ENCODE measurements at regions not wholly inside any gene's neighbourhood (a gene's known extent, or its start where the extent isn't known, plus 50 kb on each side); places are given as distances from the start of the nearest gene placed in this dataset.

GRCh38 chrX:13940671-13941070 is 89.0 kb downstream of the GEMIN8 start:
- TF ChIP-seq GABPA (IDR thresholded peaks at IDR 0.05; ENCODE audit: low read depth) (no peak), POLR2AphosphoS5 (IDR thresholded peaks at IDR 0.05; ENCODE audit: low read depth) (no peak), SPI1 (IDR thresholded peaks at IDR 0.05; ENCODE audit: borderline replicate concordance, low read depth) (no peak)
- TF ChIP-seq, protein P1, sequence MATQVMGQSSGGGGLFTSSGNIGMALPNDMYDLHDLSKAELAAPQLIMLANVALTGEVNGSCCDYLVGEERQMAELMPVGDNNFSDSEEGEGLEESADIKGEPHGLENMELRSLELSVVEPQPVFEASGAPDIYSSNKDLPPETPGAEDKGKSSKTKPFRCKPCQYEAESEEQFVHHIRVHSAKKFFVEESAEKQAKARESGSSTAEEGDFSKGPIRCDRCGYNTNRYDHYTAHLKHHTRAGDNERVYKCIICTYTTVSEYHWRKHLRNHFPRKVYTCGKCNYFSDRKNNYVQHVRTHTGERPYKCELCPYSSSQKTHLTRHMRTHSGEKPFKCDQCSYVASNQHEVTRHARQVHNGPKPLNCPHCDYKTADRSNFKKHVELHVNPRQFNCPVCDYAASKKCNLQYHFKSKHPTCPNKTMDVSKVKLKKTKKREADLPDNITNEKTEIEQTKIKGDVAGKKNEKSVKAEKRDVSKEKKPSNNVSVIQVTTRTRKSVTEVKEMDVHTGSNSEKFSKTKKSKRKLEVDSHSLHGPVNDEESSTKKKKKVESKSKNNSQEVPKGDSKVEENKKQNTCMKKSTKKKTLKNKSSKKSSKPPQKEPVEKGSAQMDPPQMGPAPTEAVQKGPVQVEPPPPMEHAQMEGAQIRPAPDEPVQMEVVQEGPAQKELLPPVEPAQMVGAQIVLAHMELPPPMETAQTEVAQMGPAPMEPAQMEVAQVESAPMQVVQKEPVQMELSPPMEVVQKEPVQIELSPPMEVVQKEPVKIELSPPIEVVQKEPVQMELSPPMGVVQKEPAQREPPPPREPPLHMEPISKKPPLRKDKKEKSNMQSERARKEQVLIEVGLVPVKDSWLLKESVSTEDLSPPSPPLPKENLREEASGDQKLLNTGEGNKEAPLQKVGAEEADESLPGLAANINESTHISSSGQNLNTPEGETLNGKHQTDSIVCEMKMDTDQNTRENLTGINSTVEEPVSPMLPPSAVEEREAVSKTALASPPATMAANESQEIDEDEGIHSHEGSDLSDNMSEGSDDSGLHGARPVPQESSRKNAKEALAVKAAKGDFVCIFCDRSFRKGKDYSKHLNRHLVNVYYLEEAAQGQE (IDR thresholded peaks at IDR 0.05; ENCODE audit: insufficient replicate concordance, low read depth), result no peak
- TF ChIP-seq, protein P2, sequence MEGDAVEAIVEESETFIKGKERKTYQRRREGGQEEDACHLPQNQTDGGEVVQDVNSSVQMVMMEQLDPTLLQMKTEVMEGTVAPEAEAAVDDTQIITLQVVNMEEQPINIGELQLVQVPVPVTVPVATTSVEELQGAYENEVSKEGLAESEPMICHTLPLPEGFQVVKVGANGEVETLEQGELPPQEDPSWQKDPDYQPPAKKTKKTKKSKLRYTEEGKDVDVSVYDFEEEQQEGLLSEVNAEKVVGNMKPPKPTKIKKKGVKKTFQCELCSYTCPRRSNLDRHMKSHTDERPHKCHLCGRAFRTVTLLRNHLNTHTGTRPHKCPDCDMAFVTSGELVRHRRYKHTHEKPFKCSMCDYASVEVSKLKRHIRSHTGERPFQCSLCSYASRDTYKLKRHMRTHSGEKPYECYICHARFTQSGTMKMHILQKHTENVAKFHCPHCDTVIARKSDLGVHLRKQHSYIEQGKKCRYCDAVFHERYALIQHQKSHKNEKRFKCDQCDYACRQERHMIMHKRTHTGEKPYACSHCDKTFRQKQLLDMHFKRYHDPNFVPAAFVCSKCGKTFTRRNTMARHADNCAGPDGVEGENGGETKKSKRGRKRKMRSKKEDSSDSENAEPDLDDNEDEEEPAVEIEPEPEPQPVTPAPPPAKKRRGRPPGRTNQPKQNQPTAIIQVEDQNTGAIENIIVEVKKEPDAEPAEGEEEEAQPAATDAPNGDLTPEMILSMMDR (IDR thresholded peaks at IDR 0.05; ENCODE audit: insufficient read depth, low read length), result no peak
- no peak overlapping the region for H3K4me3 ChIP-seq (replicated peaks; ENCODE audit: insufficient read depth, low read length)
- H3K27ac ChIP-seq (replicated peaks), result no peak overlapping the region
- DNase-seq (ENCODE audit: low read depth in 1 of 2, low spot score in 1 of 2), result no peak
- peaks cover 36% of the 10 kb centered on the region for H3K27me3 ChIP-seq (ENCODE audit: insufficient read depth, poor library complexity, severe bottlenecking)

DNA sequence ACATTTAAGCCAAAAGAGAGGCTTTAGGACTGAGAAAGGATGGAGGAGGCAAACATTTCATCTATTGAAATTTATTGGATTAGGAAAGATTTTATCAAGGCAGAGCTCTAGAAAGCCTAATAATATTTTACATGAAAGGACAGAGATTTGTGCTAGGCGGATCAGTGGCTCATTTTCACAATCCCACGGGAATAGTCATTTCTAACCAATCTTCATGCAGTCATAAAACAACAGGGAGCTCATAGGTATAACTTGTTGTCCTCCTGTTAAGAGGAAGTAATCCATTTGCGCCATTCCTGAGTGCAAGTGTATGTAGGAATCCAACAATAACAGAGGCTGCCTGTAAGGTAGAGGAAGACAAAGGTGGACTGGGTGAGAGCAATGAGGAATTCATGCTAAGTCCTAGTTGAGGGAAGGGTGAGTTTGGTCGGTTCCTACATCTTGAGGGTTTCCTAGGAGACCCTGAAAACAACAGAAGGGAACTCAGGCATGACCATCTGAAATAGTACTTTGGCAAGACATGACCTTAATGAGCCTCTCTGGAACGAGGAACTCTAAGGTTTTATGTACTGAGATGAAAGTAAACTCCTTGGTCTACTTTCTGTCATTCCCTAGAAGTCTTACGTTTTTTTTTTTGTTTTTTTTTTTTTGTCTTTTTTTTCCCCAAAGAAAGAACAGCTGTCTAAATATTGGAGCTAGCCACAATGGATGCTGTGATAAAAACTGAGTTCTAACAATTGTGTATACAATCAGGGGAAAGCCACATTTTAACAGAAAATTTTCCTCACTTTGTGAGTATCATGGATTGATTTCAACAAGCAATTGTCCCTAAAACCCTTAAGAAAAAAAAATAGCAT is 89.7 kb downstream of the GEMIN8 start:
- H3K27me3 ChIP-seq (ENCODE audit: insufficient read depth, poor library complexity, severe bottlenecking), result peaks cover 36% of the 10 kb centered on the region
- DNase-seq (ENCODE audit: low read depth in 1 of 2, low spot score in 1 of 2), result no peak
- TF ChIP-seq, protein P1 (IDR thresholded peaks at IDR 0.05; ENCODE audit: insufficient replicate concordance, low read depth), result no peak
- TF ChIP-seq, protein P2 (IDR thresholded peaks at IDR 0.05; ENCODE audit: insufficient read depth, low read length), result no peak
- TF ChIP-seq SPI1 (IDR thresholded peaks at IDR 0.05; ENCODE audit: borderline replicate concordance, low read depth) (no peak), GABPA (IDR thresholded peaks at IDR 0.05; ENCODE audit: low read depth) (no peak), POLR2AphosphoS5 (IDR thresholded peaks at IDR 0.05; ENCODE audit: low read depth) (no peak)
- H3K4me3 ChIP-seq (replicated peaks; ENCODE audit: insufficient read depth, low read length), result no peak overlapping the region
- no peak overlapping the region for H3K27ac ChIP-seq (replicated peaks)

GRCh38 chrX:13938829-13939530 is 90.7 kb downstream of the GEMIN8 start:
- no peak overlapping the region for H3K27ac ChIP-seq (replicated peaks)
- H3K27me3 ChIP-seq (ENCODE audit: insufficient read depth, poor library complexity, severe bottlenecking), result peaks cover 36% of the 10 kb centered on the region
- peak overlapping the region; percentile 47 for H3K4me3 ChIP-seq (replicated peaks; ENCODE audit: insufficient read depth, low read length)
- no peak for TF ChIP-seq GABPA (IDR thresholded peaks at IDR 0.05; ENCODE audit: low read depth)
- TF ChIP-seq POLR2AphosphoS5 (IDR thresholded peaks at IDR 0.05; ENCODE audit: low read depth), result no peak
- TF ChIP-seq SPI1 (IDR thresholded peaks at IDR 0.05; ENCODE audit: borderline replicate concordance, low read depth), result no peak
- TF ChIP-seq, protein P1 (IDR thresholded peaks at IDR 0.05; ENCODE audit: insufficient replicate concordance, low read depth), result no peak
- peak in 1 of 2 experiments; percentile 48 for DNase-seq (ENCODE audit: low read depth in 1 of 2, low spot score in 1 of 2)

All from HL-60 (cell line).